NCI-H748 (cell line): ENCODE measurements at regions not wholly inside any gene's neighbourhood (a gene's known extent, or its start where the extent isn't known, plus 50 kb on each side); places are given as distances from the start of the nearest gene placed in this dataset.
A peak's percentile ranks its signal among the peaks of the same experiment; 100 is the strongest.

Experiments
- DNase-seq: peaks from one replicate; lab custom pipeline; 2025; ENCODE audit not compliant: unreplicated experiment; lab: John Stamatoyannopoulos, UW

DNA sequence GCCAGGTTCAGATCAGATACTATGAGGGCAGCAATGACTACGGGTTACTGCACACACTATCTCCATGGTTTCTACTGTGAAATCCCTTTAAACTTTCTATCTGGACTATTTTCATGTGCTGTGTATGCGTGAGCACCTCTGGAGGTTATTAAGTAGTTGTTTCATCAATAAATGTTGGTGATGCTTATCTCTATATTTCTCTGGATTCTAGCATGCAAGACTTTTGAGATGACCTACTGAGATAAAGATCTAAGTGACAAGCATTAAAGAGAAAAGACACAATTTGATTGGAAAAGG lies 194.0 kb downstream of the NRIP1 start:
- DNase-seq, result no peak

DNA sequence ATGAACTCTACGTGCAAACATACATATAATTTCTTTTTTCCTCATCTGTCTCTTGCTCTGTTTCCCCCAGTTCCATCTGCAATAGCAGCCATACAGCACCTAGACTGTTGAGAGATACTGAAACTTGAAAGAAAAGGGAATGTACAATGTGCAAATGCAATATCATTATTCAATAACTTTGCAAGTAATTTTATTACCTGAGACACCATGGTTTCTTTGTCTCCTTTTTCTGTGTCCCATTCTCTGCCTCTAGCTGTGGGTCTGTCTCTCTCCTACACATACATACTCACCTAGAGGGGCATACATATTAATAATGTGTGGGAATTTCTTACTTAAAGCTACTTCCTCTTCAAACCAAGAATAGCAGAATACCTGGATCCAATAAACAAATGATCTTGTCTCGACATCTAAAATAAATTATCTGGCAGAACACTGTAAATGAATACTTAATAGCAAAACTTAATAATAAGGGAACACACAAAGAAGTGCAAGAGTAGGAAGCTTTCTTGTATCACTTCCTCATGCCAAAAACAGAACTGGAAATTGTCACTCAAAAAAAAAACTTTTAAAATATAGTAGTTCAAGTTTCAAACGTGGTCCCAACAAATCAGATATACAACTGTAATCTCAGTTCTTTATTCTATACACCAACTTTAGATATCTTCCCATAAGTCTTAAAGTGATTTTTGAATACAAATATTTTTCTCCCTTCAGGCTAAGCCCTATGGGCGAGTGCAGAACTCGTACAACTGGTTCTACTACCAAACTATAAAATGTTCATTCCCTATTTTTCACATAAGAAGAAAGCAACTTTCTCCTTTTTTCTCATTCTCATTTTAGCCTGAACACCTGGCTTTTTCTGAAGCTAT lies 194.6 kb downstream of the NRIP1 start:
- DNase-seq, result no peak

DNA sequence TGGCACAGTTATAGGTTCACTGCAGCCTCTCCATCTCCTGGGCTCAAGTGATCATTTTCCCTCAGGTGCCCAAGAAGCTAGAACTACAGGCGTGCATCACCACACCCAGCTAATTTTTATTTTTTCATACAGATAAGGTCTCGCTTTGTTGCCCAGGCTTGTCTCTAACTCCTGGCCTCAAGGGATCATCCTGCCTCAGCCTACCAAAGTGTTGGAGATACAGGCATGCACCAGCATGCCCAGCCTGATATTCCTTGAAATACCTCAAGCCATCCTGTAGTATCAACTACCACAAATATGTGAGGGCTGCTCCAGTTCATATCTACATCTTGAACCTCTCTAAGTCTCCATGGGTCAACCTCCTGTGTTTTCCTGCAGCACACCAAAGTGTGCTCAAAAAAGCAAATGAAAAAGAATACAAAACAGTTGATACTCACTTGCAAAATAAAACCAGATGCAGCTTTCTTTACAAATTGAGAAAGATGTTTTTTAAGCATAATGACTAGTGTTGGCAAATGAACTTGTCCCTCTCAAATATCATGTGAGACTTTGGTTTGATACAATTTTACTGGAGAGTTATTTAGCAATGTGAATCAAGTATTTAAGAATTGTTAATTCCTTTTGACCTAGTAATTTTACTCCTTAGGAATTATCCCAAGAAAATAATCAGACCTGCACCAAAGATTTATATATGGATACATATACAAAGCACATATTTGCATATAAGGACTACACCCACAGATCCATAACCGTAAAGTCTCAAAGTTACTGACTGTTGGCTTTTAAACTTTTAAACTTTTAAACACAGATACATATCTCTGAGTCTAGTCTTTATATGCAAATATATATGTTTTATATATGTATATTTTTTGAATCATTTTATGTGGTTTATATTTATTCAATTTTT lies 197.7 kb downstream of the NRIP1 start:
- DNase-seq, result no peak

DNA sequence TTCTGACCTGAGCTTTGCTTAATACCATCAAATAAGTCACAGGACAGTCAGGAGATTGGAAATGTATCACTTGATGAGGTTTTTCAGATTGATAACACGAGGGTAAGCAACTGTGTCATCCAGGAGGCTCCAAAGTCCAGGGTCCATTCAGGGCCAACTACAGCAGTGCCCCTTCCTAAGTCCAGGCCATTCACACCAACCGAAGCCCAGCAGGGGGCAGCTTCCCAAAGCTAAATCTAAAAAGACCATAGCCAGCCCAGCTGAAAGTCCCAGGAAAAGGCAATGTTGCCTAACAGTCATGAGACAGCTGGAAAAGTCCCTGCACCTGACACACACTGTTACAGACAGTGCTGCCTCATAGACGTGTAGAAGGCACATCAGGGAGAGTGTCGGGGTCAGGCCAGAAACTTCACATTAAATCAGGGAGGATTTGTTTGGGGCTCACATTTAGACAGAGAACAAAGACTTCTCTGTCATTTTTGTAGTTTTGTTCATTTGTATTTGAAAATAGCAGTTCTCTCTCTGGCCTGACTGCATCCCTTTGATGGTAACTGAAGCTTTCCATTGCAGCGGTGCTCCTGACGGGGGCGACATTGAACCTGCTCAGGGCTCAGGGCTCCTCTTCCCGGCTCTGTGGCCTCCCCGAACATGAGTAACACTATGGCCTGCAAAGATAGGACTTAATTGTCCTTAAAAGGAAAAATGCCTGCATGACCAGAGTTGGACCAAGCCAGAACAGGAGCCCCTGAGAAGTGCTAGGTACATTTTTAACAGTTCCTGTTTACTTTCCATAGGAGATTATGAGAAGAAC lies 200.4 kb downstream of the NRIP1 start:
- peak; percentile 82 for DNase-seq

DNA sequence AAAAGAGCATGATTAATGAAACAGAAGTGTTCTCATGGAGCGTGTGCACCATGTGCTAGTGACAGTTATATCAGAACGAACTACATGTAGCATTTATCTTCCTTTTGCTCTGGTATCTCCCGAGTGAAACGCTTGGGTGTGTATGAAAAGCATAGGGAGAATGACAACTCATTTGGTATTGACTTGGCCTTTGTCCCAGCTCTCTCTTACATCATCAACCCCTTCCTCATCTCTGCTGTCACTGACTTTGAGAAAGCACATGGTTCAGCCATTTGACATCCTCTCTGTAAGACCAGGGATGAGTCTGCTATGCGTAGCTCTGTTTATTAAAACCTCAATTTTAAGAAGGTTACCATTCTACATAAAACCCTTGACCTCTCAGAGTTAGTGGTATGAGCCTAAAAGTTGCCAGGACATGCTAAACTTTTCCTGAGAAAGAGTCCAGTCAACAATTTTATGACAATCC lies 201.0 kb downstream of the NRIP1 start:
- no peak for DNase-seq

DNA sequence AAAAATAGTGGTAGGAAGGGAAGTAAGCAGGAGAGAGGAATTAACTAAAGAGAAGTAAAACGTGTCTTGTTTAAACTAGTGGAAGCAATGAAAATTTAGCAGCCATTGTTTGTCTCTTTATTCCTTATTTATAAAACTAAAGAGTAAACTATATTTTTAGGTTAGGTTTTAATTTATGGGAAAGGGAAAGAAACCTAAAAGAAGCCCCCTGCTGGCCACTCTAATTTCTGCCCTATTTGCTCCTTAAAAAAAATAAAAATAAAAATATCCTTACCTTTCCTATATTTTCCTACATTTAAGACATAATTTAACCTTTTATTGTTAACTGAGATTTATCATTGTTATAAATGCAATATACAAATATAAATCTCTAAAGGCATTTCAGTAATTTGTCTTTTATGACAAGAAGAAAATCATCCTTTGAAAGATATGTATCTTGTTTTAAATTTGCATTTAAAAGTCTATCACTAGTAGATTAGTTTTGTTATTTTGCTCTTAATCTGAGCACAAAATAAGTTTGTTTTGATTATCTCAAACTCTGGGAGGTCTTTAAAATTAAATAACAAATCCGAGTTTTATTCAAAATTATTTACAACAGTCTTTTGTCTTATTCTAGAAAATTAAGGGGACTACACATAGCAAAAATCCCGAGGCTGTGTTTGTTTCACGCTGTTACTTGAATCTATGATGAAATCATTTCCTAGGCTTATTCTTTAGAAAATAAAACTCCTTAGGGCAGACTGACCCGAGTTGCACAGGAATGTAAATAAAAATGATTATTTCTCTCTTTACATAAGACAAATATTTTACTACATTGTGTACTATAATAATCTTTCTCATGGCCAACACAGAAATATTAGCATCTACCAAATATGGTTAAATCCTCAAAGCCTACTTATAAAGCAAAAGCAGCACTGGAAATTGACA lies 201.7 kb downstream of the NRIP1 start:
- no peak for DNase-seq

DNA sequence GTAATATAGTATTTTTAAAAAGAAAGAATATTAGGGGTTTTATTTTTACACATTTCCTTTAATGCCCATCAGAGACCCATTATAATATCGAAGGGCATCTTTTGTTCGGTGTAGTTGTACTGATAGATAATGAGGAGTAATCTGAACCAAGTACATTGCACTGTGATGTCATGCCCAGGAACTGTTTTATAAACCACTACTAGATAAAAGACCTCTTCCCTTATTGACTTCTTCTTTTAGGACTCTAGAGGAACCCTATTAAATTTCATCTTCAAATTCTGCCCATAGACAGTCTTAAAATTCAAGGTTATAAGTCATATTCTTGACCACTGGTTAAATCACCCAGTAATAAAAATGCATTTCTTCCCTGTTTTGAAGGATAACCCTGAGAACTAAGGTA lies 206.5 kb downstream of the NRIP1 start:
- no peak for DNase-seq

DNA sequence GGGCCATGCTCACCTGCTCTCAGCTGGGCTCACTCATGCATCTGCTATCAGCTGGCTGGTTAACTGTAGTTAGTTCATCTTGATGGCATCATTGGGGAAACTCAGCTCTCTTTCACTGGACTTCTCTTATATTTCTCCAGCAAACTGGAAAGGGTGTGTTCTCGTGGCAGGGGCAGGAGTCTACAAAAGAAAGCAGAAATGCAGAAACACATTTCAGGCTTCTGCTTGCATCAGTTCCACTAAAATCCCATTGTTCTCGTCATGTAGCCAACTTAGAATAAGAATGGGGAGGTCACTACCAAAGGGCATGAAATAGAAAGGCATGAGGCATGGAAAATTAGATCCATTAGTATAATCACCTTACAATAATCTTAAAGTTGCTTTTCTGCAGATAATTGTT lies 207.3 kb downstream of the NRIP1 start:
- DNase-seq, result no peak

DNA sequence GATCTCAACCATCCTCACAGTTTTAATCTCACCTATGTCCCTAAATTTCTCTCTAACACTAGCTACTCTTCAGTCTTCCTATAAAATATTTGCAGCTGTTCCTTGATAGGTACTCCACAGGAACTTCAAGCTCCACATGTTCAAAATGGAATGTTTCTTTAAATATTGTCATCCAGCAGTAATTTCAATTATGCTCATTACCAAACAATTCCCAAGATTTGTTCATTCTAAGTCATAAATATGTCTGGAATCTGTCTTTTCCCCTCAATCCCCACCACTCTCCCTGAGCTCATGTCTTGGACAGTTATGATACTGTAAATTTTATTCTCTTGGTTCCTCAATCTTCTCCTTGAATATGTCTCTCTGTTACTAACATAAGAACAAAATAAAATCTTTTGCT lies 214.4 kb downstream of the NRIP1 start:
- no peak for DNase-seq

DNA sequence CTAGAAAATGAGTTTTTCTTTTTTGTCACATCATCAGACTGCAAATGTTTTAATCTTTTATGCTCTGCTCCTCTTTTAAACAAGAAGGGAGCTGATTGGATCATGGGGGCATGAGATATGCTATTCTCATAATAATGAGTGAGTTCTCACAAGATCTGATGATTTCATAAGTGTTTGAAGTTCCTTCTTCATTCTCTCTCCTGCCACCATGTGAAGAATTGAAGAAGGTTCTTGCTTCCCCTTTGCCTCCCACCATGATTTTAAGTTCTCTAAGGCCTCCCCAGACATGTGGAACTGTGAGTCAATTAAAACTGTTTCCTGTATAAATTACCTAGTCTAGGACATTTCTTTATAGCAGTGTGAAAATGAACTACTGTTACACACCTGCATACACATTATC lies 218.2 kb downstream of the NRIP1 start:
- no peak for DNase-seq

DNA sequence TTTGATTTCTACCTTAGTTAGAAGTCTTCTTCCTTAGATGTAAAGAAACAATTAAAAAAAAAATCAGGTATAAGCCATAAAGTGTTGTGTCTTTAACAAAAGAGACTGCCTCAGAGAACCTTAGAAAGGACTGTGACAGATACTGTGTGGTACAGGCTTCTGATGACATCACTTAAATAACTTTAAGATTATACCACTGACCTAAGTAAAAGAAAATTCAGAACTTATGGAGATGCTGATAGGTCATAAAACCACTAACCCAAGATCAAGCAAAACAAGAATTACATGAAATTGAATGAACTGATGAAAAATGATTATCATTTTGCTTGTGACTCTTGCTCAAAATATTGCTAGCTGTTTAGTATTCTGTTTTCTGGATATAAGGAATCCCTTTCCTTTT lies 220.8 kb downstream of the NRIP1 start:
- DNase-seq, result no peak

DNA sequence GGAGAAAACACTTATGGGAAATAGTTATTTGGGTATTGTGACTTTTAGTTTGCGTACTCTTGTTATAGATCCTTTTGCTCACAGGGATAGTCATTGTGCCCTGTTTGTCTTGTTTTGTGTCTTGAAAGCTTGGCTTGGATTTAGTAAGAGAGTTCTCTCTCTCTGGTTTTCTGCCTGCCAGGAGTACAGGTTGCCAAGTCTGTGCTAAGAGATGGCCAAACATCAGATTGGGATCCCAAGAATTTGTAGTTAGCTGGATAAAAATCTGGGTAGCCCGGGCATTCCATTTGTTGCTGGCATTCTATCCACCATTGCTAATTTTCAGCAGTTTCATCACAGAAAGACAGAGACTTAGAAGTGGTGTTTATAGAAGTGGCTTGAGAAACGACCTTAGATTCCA lies 222.2 kb downstream of the NRIP1 start:
- no peak for DNase-seq

DNA sequence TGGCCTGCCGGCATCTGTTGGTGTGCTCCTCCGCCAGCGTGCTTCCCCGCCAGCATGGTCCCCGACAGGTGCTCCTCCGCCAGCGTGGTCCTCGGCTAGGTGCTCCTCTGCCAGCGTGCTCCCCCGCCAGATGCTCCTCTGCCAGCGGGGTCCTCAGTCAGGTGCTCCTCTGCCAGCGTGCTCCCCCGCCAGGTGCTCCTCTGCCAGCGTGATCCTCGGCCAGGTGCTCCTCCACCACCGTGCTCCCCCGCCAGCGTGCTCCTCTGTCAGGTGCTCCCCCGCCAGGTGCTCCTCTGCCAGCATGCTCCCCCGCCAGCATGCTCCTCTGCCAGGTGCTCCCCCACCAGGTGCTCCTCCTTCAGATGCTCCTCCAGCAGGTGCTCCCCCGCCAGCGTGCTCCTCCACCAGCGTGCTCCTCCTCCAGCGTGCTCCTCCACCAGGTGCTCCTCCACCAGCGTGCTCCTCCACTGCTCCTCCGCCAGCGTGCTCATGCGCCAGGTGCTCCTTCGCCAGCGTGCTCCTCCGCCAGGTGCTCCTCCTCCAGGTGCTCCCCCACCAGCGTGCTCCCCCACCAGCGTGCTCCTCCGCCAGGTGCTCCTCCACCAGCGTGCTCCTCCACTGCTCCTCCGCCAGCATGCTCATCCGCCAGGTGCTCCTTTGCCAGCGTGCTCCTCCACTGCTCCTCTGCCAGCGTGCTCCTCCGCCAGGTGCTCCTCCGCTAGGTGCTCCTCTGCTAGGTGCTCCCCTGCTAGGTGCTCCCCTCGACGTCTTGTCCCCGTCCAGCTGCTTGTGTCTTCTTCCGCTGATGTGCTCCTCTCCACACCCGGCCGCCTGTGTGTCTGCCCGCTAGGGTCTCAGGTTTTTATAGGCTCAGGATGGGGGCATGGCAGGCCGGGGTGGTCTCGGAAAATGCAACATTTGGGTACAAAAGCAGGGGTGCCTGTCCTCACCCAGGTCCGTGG lies 223.0 kb downstream of the NRIP1 start:
- no peak for DNase-seq

DNA sequence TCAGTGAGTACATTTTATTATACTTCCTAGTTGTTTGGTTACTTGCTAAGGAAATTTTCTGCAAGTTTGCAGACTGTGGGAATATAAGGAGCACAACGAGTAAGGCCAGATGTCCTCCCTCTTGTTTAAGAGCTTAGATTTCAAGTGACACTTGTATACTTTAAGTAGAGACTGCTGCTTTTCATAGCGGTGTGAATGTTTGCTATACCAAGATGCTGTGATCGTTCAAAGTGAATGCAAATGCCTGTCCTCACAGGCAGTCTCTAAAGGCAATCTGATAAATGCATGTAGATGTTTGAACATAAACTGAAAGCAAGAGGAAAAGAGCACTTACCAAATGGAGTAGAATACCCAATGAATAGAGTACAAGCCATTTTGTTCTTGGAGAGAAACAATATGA lies 226.4 kb downstream of the NRIP1 start:
- no peak for DNase-seq

DNA sequence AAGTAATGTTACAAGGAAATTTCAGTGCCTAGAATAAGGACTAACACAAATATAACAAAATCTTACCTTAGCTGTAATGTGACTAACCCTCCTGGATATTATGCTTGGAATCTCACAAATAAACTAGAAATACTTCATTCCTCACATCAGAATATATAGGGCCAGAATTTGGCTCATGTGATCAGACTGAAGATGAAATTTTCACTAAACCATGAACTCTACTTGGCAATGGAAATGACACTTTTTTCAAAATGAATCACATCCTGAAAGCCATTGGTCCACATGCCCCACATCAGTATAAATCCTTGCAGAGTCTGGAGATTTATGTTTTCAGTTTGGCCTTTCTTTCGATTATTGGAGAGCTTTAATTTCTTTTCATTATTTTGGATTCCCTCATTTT lies 227.8 kb downstream of the NRIP1 start:
- no peak for DNase-seq

DNA sequence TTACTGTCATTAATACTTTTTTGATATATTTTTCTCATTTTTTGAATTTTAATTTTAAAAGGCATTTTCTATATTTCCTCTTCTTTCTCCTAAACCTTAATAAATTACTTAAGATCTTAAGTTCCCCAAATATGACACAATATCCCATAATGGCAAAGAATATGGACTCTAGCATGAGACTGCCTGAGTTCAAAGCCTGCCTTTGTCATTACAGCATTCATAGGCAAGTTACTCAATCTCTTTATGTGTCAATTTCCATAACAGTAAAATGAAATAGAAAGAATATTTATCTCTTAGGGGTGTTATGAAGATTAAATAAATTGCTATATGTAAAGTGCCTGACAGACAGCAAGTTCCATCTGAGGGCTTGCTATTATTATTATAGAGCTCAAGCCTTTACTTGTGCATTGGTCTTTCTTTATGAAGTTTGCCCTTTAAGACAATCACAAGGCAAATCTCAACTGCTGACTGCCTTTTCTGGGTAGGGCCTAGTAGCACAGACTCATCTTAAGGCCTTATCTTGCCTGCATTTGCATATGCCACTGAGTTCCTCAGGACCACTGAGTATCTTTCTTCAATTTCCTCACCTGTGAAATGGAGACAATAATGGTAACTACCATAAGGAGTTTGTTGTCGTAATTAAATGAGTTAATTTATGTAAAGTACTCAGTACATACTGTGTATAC lies 231.0 kb downstream of the NRIP1 start:
- no peak for DNase-seq

DNA sequence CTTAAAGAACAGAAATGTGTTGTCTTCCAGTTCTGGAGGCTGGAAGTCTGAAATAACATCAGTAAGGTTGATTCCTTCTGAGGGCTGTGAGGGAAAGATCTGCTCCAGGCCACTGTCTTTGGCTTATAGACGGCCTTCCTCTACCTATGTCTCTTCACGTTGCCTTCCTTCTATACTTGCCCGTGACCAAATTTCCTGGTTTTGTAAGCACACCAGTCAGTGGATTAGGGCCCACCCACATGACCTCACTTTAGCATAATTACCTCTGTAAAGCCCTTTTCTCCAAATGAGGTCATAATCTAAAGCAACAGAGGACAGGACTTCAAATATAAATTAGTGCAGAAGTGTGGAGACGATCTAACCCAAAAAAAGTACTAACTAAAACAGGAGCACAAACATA lies 231.6 kb downstream of the NRIP1 start:
- no peak for DNase-seq

DNA sequence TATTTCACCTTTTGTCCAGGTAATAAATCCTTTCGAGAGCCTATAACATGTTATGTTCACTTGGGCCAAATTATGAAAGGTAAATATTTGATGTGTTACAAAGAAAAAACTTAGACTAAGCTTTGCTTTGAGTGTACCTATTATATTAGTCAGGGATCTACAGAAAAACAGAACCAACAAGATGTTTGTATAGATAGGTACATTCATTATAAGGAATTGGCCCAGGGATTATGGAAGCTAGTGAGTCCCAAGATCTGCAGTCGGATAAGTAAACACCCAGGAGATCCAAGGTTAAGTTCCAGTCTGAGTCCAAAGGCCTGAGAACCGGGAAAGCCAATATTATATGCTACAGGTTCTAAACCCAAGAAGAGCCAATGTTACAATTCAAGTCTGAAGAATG lies 234.5 kb downstream of the NRIP1 start:
- no peak for DNase-seq

DNA sequence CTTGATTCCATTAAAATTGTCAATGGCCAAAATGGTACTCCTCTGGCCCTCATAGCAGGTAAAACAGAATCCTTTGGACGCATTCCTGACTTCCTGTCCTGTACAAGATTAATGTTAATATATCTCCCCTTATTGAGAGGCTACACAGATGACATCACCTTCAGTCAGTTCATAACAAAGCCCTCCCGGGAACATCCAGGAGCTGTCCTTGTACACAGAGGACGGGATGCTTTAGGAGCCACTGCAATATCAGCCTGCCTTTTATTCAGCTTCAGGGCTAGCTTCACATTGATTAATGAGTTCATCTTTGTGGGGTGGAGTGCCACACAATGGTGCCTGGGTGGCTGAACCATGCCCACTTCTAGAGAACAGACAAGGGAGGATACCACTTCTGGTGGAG lies 235.1 kb downstream of the NRIP1 start:
- no peak for DNase-seq
